Activated CD8-positive, alpha-beta T cell treated with anti-CD3 and anti-CD28 coated beads for 36 hours (primary cell): ENCODE measurements at regions not wholly inside any gene's neighbourhood (a gene's known extent, or its start where the extent isn't known, plus 50 kb on each side); places are given as distances from the start of the nearest gene placed in this dataset.

Experiments
- ATAC-seq: fragments of 200-7000 bp; cut with Tn5 transposase; one replicate; pipeline ENCODE4 v1.10.0; 2021; ENCODE audit warnings: mild to moderate bottlenecking, moderate library complexity
- CTCF ChIA-PET: fragments of 350-600 bp; sonication (Branson Sonifier 250); formaldehyde crosslinking; loops from one replicate; lab custom pipeline; 2021; ENCODE audit warnings: antibody characterized with exemption; lab: Charles Lee
- POLR2A ChIA-PET: fragments of 350-600 bp; sonication (Branson Sonifier 250); formaldehyde crosslinking; loops from one replicate; lab custom pipeline; 2021; ENCODE audit warnings: antibody characterized with exemption; lab: Charles Lee
- DNase-seq: peaks from one replicate; pipeline ENCODE4 v3.0.0-alpha.2; 2020
- H3K27ac Mint-ChIP-seq: one replicate; pipeline ENCODE4 v1.8.0; 2021; ENCODE audit warnings: mild to moderate bottlenecking, mixed read lengths
- H3K27me3 Mint-ChIP-seq: one replicate; pipeline ENCODE4 v1.8.0; 2021; ENCODE audit warnings: mixed read lengths
- H3K36me3 Mint-ChIP-seq: one replicate; pipeline ENCODE4 v1.8.0; 2021; ENCODE audit warnings: low read depth, mixed read lengths
- H3K4me1 Mint-ChIP-seq: one replicate; pipeline ENCODE4 v1.8.0; 2021; ENCODE audit warnings: low read depth, mixed read lengths
- H3K4me3 Mint-ChIP-seq: one replicate; pipeline ENCODE4 v1.8.0; 2021; ENCODE audit warnings: mild to moderate bottlenecking, moderate library complexity, mixed read lengths
- H3K9me3 Mint-ChIP-seq: one replicate; pipeline ENCODE4 v1.8.0; 2021; ENCODE audit warnings: mixed read lengths
- intact Hi-C: fragments of 100-400 bp; cut with micrococcal nuclease; formaldehyde crosslinking; loops from one replicate; pipeline ENCODE4 v1.10.0; 2022
- TF ChIP-seq, protein P1 (sequence below): fragments of 200-600 bp; IDR thresholded peaks from one replicate; pipeline ENCODE4 v1.8.0; 2022; ENCODE audit warnings: antibody characterized with exemption, mild to moderate bottlenecking

GRCh38 chr20:58001946-58002345, 226.5 kb downstream of the ANKRD60 start:
- ChIA-PET CTCF (no interaction called here), POLR2A (no interaction called here)
- Mint-ChIP-seq H3K27me3 (peaks cover 19% of the 10 kb centered on the region), H3K4me3 (no peak overlapping the region), H3K4me1 (peaks cover 9% of the 10 kb centered on the region), H3K27ac (no peak overlapping the region), H3K9me3 (no peaks in the 10 kb centered on the region), H3K36me3 (no peaks in the 10 kb centered on the region)
- intact Hi-C loops, result no loop called here
- DNase-seq, result no peak
- TF ChIP-seq, protein P1, sequence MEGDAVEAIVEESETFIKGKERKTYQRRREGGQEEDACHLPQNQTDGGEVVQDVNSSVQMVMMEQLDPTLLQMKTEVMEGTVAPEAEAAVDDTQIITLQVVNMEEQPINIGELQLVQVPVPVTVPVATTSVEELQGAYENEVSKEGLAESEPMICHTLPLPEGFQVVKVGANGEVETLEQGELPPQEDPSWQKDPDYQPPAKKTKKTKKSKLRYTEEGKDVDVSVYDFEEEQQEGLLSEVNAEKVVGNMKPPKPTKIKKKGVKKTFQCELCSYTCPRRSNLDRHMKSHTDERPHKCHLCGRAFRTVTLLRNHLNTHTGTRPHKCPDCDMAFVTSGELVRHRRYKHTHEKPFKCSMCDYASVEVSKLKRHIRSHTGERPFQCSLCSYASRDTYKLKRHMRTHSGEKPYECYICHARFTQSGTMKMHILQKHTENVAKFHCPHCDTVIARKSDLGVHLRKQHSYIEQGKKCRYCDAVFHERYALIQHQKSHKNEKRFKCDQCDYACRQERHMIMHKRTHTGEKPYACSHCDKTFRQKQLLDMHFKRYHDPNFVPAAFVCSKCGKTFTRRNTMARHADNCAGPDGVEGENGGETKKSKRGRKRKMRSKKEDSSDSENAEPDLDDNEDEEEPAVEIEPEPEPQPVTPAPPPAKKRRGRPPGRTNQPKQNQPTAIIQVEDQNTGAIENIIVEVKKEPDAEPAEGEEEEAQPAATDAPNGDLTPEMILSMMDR, result no peak
- no peak for ATAC-seq

- Mint-ChIP-seq H3K9me3 (no peaks in the 10 kb centered on the region), H3K36me3 (no peaks in the 10 kb centered on the region), H3K4me1 (peaks cover 9% of the 10 kb centered on the region), H3K27ac (no peak overlapping the region), H3K27me3 (peaks cover 19% of the 10 kb centered on the region), H3K4me3 (no peak overlapping the region)
- CTCF ChIA-PET, result no interaction called here
- no peak for DNase-seq
- no peak for ATAC-seq
- POLR2A ChIA-PET, result no interaction called here
- intact Hi-C loops, result no loop called here
- TF ChIP-seq, protein P1, result no peak
These were observed 227.1 kb downstream of the ANKRD60 start for GRCh38 chr20:58001381-58001780.

GRCh38 chr20:58000861-58001260, 227.6 kb downstream of the ANKRD60 start:
- ATAC-seq, result no peak
- Mint-ChIP-seq H3K4me1 (peaks cover 9% of the 10 kb centered on the region), H3K36me3 (no peaks in the 10 kb centered on the region), H3K27ac (no peak overlapping the region), H3K4me3 (no peak overlapping the region), H3K9me3 (no peaks in the 10 kb centered on the region), H3K27me3 (peaks cover 19% of the 10 kb centered on the region)
- DNase-seq, result no peak
- intact Hi-C loops, result no loop called here
- ChIA-PET CTCF (no interaction called here), POLR2A (no interaction called here)
- TF ChIP-seq, protein P1, result no peak

GRCh38 chr20:57999465-58000111, 228.9 kb downstream of the ANKRD60 start:
- H3K9me3 Mint-ChIP-seq, result no peaks in the 10 kb centered on the region
- H3K27ac Mint-ChIP-seq, result no peak overlapping the region
- peaks cover 19% of the 10 kb centered on the region for H3K27me3 Mint-ChIP-seq
- ATAC-seq (no peak), DNase-seq (no peak)
- intact Hi-C loops, result no loop called here
- TF ChIP-seq, protein P1, result no peak
- H3K4me1 Mint-ChIP-seq, result peaks cover 9% of the 10 kb centered on the region
- H3K4me3 Mint-ChIP-seq, result no peak overlapping the region
- ChIA-PET CTCF (no interaction called here), POLR2A (no interaction called here)
- no peaks in the 10 kb centered on the region for H3K36me3 Mint-ChIP-seq

DNA sequence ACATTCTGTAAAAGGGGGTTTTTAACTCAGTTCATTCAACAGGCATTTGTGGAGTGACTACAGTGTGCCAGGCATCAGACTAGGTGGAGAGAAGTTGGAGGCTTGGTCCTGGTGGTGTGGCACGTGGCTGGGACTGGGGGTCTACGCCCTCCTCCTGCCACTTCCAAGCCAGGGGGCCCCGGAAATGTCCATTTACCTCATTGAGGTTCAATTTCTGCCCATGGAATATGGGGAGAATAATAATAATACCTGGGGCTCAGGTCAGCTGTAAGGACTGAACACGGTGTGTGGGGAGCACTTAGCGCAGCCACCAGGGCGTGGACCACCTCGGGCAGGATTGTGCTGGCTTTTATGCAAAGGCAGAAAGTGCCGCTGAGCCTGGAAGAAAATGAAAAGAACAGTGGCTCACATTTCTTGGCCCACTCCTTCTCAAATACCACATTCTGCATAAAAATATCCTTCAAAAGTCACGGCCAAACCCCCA, 229.4 kb downstream of the ANKRD60 start:
- DNase-seq, result no peak
- TF ChIP-seq, protein P1, result no peak
- Mint-ChIP-seq H3K36me3 (no peaks in the 10 kb centered on the region), H3K27me3 (peaks cover 19% of the 10 kb centered on the region), H3K4me3 (no peak overlapping the region), H3K4me1 (peaks cover 9% of the 10 kb centered on the region), H3K9me3 (no peaks in the 10 kb centered on the region), H3K27ac (no peak overlapping the region)
- intact Hi-C loops, result no loop called here
- ATAC-seq, result no peak
- ChIA-PET CTCF (no interaction called here), POLR2A (no interaction called here)
